Tibial nerve (tissue), 4 donors: ENCODE measurements at regions not wholly inside any gene's neighbourhood (a gene's known extent, or its start where the extent isn't known, plus 50 kb on each side); places are given as distances from the start of the nearest gene placed in this dataset.
"Not testable (repeated sequence)": the region's sequence is repeated elsewhere in the genome, so short reads cannot be mapped to it uniquely, and the experiment has no call there.

ENCODE experiments used
- DNase-seq, 2 donors: peaks; one replicate each; pipeline ENCODE4 v3.0.0-alpha.2; 2019; ENCODE audit warnings: low spot score in 2 of 2
- H3K27ac ChIP-seq, 4 donors: fragments of 200-600 bp; sonication (generic) in 3 of 4; one replicate each; pipeline ENCODE4 v1.5.1; 2017 to 2019; ENCODE audit warnings: mild to moderate bottlenecking in 1 of 4
- H3K27me3 ChIP-seq, 2 donors: fragments of 200-600 bp; sonication (generic) in 1 of 2; one replicate each; pipeline versions ENCODE4 v1.5.1 to v1.6.0; 2017 to 2019
- H3K36me3 ChIP-seq, 3 donors: fragments of 200-600 bp; sonication (generic); one replicate each; pipeline ENCODE4 v1.5.1; 2018 to 2019
- H3K4me1 ChIP-seq, 4 donors: fragments of 200-600 bp; sonication (generic) in 3 of 4; one replicate each; pipeline ENCODE4 v1.5.1; 2017 to 2019
- H3K4me3 ChIP-seq, 4 donors: fragments of 200-600 bp; sonication (generic) in 3 of 4; one replicate each; pipeline ENCODE4 v1.5.1; 2017 to 2019; ENCODE audit warnings: mild to moderate bottlenecking in 1 of 4, moderate library complexity in 1 of 4
- H3K9me3 ChIP-seq, 4 donors: fragments of 200-600 bp; sonication (generic) in 3 of 4; one replicate each; pipeline ENCODE4 v1.5.1; 2017 to 2019
- CTCF ChIP-seq, 5 experiments: fragments of 200-600 bp in 3 of 5; fragments of 450-650 bp in 2 of 5; sonication (generic) in 3 of 5; IDR thresholded peaks; one replicate each; pipeline ENCODE4 v1.5.1; 2016 to 2019; ENCODE audit warnings: antibody characterized with exemption in 5 of 5, mild to moderate bottlenecking in 3 of 5, moderate library complexity in 2 of 5
- EP300 ChIP-seq, 2 donors: sonication (generic); formaldehyde crosslinking; IDR thresholded peaks; one replicate each; pipeline ENCODE4 v1.6.1; 2017; ENCODE audit warnings: antibody characterized with exemption in 2 of 2, mild to moderate bottlenecking in 1 of 2
- POLR2A ChIP-seq, 2 donors: fragments of 450-650 bp; IDR thresholded peaks; one replicate each; pipeline ENCODE4 v1.6.1; 2017; ENCODE audit warnings: antibody characterized with exemption in 2 of 2, mild to moderate bottlenecking in 2 of 2, moderate library complexity in 2 of 2
- WGBS, 2 donors: methylation state at CpG; one replicate each; pipeline ENCODE4 v1.1.5; 2018; 5-methylcytosine and 5-hydroxymethylcytosine counted together

- no peak for DNase-seq
- 56 to 73% methylated on average over 2 of the region's 2 CpGs for WGBS, 2 donors
- H3K27me3 ChIP-seq: no peaks in the 10 kb centered on the region
- no peak for TF ChIP-seq POLR2A (IDR thresholded peaks at IDR 0.05)
- no peak for TF ChIP-seq CTCF (IDR thresholded peaks at IDR 0.05)
- no peak for TF ChIP-seq EP300 (IDR thresholded peaks at IDR 0.05)
- H3K4me3 ChIP-seq: no peak overlapping the region
- no peaks in the 10 kb centered on the region for H3K36me3 ChIP-seq
- peaks cover 0 to 6% (median 0%) of the 10 kb centered on the region in 4 donors for H3K4me1 ChIP-seq
- peaks cover 0 to 22% (median 0%) of the 10 kb centered on the region in 4 donors for H3K9me3 ChIP-seq
- H3K27ac ChIP-seq: no peak overlapping the region
Measured at GRCh38 chr5:62829604-62829986, 251.0 kb downstream of the LRRC70 start.

GRCh38 chr5:62828742-62829603 lies 250.4 kb downstream of the LRRC70 start:
- 58 to 61% methylated on average over 5 of the region's 5 CpGs for WGBS, 2 donors
- no peak for DNase-seq
- peaks cover 0 to 6% (median 0%) of the 10 kb centered on the region in 4 donors for H3K4me1 ChIP-seq
- no peaks in the 10 kb centered on the region for H3K27me3 ChIP-seq
- H3K36me3 ChIP-seq: no peaks in the 10 kb centered on the region
- H3K27ac ChIP-seq: no peak overlapping the region
- H3K4me3 ChIP-seq: no peak overlapping the region
- TF ChIP-seq CTCF (IDR thresholded peaks at IDR 0.05): no peak
- no peak for TF ChIP-seq POLR2A (IDR thresholded peaks at IDR 0.05)
- no peak for TF ChIP-seq EP300 (IDR thresholded peaks at IDR 0.05)
- peaks cover 0 to 22% (median 0%) of the 10 kb centered on the region in 4 donors for H3K9me3 ChIP-seq

- 84 to 88% methylated on average over 5 of the region's 5 CpGs for WGBS, 2 donors
- no peak for DNase-seq
- no peaks in the 10 kb centered on the region for H3K27me3 ChIP-seq
Measured at GRCh38 chr5:62825623-62826220, 247.1 kb downstream of the LRRC70 start.

GRCh38 chr5:62824936-62825335 lies 246.3 kb downstream of the LRRC70 start:
- H3K27me3 ChIP-seq: no peaks in the 10 kb centered on the region
- no peak overlapping the region for H3K4me3 ChIP-seq
- no peak for TF ChIP-seq EP300 (IDR thresholded peaks at IDR 0.05)
- no peak for TF ChIP-seq CTCF (IDR thresholded peaks at IDR 0.05)
- TF ChIP-seq POLR2A (IDR thresholded peaks at IDR 0.05): no peak
- WGBS, 2 donors: 86 to 88% methylated on average over 3 of the region's 3 CpGs
- peaks cover 0 to 2% (median 0%) of the 10 kb centered on the region in 4 donors for H3K4me1 ChIP-seq
- peaks cover 0 to 11% (median 0%) of the 10 kb centered on the region in 4 donors for H3K9me3 ChIP-seq
- DNase-seq: no peak
- H3K27ac ChIP-seq: no peak overlapping the region
- H3K36me3 ChIP-seq: no peaks in the 10 kb centered on the region

More at GRCh38 chr5:62825623-62826220, 247.1 kb downstream of the LRRC70 start:
- Histone ChIP-seq H3K4me3 (no peak overlapping the region), H3K36me3 (no peaks in the 10 kb centered on the region), H3K4me1 (peaks cover 0 to 6% (median 0%) of the 10 kb centered on the region in 4 donors), H3K9me3 (peaks cover 0 to 11% (median 0%) of the 10 kb centered on the region in 4 donors), H3K27ac (no peak overlapping the region)
- TF ChIP-seq CTCF (IDR thresholded peaks at IDR 0.05) (no peak), EP300 (IDR thresholded peaks at IDR 0.05) (no peak), POLR2A (IDR thresholded peaks at IDR 0.05) (no peak)

- not testable (repeated sequence) for H3K36me3 ChIP-seq, H3K27me3 ChIP-seq, H3K9me3 ChIP-seq, H3K4me1 ChIP-seq, H3K27ac ChIP-seq, H3K4me3 ChIP-seq, DNase-seq
- 98 to 100% methylated on average over 2 to 6 of the region's 8 CpGs for WGBS, 2 donors
Measured at GRCh38 chr5:62817043-62817442, 238.4 kb downstream of the LRRC70 start.
